AG09319 (cell line): ENCODE measurements at regions not wholly inside any gene's neighbourhood (a gene's known extent, or its start where the extent isn't known, plus 50 kb on each side); places are given as distances from the start of the nearest gene placed in this dataset.

Experiments used
- DNase-seq: peaks from one replicate; pipeline ENCODE4 v3.0.0-alpha.2; 2010; ENCODE audit warnings: low read depth; ENCODE audit errors: extremely low read depth
- CTCF ChIP-seq: IDR thresholded peaks from 2 replicates; pipeline ENCODE4 v1.5.1; 2011; ENCODE audit warnings: low read depth, mild to moderate bottlenecking, inconsistent platforms, low read length, moderate library complexity

DNA sequence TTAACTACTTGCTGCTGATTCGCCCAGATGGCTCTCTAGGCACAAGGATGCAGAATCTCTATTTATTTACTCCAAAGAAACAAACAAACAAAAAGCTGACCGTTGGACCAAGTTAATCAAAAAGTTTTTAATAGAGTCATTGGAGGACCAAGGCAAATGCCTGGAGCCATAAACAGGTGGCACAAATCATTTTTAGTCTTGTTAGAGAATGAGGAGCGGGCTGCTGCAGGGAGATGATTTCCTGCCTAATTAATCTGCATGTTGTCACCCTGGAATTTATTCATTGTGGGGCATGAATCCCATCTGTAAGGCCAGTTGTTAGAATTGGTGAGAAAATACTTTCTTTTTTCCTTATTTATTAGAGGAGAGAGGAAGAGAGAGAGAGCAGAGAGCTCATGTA lies 147.4 kb upstream of the GATB start:
- TF ChIP-seq CTCF, result no peak
- DNase-seq, result no peak

DNA sequence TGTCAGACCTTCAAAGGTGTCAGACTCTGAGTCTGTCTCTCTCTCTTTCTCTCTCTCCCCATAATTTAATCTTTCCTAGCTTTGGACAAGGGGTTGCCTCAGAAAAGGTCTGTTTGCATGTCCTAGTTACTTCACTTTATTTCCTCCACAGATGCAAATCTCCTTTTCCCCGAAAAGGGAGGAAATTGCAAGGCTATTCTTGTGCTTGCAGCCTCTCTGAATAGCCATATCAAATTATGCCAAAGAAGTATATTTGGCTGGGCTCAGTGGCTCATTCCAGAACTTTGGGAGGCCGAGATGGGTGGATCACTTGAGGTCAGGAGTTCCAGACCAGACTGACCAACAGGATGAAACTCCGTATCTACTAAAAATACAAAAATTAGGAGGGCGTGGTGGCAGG lies 145.6 kb upstream of the GATB start:
- no peak for DNase-seq
- no peak for TF ChIP-seq CTCF

DNA sequence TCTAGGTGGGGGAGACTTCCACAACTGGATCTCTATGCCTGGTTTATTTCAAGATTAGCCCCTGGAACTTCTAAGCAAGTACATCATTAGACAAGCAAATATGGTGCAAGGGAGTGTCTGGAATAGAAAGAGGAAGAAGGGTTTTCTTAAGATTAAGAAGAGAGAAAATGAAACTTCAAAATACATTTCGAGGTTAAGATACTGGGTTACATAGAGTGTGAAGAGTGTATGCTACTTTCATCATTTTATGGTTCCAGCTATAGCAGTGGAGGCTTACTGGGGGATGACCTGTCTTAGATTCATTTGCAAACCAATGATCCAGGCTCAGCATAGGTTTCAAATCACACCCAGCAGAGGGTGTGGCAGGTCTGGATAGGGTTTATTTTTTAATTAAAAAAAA lies 144.4 kb upstream of the GATB start:
- no peak for DNase-seq
- TF ChIP-seq CTCF, result no peak

DNA sequence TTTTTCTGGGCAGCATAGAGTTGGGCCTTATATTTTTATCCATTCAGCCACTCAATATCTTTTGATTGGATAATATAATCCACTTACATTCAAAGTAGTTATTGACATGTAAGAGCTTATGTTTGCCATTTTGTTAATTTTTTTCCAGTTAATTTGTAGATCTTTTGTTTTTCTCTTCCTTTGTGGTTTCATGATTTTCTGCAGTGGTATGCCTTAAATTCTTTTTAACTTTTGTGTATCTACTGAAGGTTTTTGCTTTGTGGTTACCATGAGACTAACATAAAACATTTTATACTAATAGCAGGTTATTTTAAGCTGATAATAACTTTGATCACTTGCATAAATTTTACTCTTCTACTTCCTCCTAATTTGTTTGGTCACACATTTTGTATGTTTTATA lies 140.8 kb upstream of the GATB start:
- TF ChIP-seq CTCF, result no peak

DNA sequence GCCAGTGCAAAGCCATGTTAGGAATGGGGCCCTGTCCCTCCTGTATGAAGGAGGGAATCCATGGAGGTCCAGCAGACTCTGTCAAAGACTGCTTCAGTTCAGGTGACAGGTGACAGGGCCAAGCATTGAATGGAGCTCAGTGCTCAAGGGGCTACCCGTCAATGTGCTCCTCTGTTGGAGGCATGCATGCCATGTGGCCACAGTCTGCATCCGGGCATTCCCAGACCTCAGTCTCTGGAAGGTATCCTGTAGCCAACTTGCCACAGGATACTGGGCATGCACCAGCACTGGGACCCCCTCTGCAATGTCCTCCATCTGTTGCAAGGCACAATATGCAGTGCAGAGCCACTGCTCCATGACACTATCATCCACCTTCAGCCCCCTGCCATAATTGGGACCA lies 136.1 kb upstream of the GATB start:
- no peak for TF ChIP-seq CTCF
- DNase-seq, result no peak

More for the DNA sequence above, 140.8 kb upstream of the GATB start:
- DNase-seq, result no peak

- no peak for DNase-seq
- TF ChIP-seq CTCF, result no peak
Measured at GRCh38 chr4:151895671-151896070, 134.9 kb upstream of the GATB start.

DNA sequence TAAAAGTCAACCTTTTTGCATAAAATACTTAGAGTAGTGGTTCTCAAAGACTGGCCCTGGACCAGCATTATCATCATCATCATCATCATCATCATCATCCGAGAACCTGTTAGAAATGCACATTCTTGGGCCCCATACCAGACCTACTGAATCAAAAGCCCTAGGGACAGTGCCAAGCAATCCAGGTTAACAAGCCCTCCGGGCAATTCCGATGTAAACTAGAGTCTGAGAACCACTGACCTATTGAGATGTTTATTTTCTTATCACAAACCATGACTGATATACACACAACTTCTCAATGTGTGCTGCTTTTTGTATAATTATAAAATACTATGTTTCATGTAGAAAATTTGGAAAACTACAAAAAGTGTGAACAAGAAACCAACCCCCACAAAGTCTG lies 133.4 kb upstream of the GATB start:
- DNase-seq, result no peak
- no peak for TF ChIP-seq CTCF

DNA sequence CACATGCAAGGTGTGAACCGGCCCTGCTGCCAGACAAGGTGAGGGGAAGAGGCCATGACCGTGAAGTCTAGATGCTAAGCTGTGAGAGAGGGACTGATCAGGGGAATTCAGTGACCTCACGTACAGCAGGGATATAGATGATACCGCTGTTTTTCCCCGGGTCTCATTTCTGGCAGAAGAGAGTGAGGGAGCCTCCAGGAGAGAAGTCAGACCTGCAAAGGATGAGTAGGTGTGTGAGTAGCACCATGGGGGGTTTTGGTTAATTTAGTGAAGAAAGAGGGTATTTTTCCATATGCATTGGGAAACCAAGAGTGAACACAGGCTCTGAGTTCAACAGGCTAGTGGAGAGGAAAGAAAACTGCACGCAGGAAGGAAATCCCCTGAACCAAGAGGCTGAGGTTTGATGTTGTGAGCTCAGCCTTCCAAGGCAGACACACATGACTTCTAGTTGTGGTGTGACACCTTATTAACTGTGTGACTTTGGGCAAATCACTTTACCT lies 127.6 kb upstream of the GATB start:
- TF ChIP-seq CTCF, result no peak
- DNase-seq, result no peak
